Right ventricle myocardium inferior (tissue), 1 donor: ENCODE measurements at regions not wholly inside any gene's neighbourhood (a gene's known extent, or its start where the extent isn't known, plus 50 kb on each side); places are given as distances from the start of the nearest gene placed in this dataset.

ENCODE experiments used
- ATAC-seq: fragments of 200-7000 bp; cut with Tn5 transposase; one replicate; pipeline ENCODE4 v1.9.1; 2020; ENCODE audit warnings: mild to moderate bottlenecking, moderate library complexity
- DNase-seq: peaks from one replicate; pipeline ENCODE4 v3.0.0; 2021; ENCODE audit errors: missing footprints
- intact Hi-C: fragments of 100-400 bp; cut with DNase I; formaldehyde crosslinking; loops from one replicate; pipeline ENCODE4 v1.11.0; 2022
- donor health status: DM: no; HTN: yes; CAD: no; lungs with severe emphysema.

DNA sequence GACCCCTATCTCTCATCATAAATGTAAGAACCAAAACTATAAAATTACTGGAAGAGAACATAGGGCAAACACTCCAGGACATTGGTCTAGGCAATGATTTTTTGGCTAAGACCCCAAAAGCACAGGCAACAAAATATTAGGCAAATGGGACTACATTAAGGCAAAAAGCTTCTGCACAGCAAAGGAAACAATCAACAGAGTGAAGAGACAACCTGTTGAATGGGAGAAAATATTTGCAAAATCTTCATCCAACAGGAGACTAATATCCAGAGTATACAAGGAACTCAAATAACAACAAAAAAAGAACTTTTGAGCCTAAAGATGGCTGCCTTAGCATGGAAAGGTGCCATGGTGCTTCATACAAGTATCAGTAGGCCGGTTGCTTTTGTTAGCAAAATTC is 111.1 kb upstream of the FMR1 start:
- DNase-seq, result no peak
- no peak for ATAC-seq
- intact Hi-C loops, result loop anchor here (10.0 kb wide), 1 partner anchor 326 kb away; no protein-coding TSS in a partner anchor

DNA sequence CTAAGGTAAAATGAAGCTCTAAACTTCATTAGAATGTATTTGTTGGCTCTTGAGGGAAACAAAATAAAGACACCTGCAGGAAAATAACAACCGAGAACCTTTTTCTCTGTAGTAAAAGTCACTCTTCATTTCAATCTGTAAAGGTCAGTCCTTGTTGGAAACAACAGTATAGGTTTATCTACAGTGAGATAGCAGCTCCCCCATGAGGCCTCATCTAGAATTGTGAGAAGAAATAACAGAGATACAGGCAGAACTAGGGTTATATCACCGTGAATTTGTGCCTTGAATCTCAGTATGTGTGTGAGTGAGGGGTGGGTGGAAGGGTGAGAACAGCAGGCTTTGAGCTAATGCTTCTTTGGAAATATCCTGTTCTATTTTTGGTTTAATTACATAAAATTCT is 107.8 kb upstream of the FMR1 start:
- ATAC-seq (no peak), DNase-seq (no peak)

DNA sequence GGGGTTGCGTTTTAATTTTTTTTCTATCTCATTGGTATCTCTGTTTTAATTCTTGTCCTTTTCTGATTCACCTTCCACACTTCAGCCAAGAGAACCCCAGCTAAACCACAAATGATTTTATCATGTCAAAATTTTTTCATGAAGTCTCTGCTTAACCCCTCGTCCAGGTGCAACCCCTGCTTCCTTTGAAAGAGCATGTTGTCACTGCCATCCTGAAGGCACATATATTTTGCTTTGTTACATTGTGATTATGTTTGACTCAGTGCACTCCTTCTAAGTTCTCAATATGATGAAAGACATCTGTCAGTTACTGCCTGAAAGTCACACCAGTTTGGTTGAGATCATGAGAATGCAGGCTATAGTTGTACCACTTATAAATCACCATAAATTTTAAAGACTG is 99.9 kb upstream of the FMR1 start:
- ATAC-seq, result no peak
- no peak for DNase-seq
- intact Hi-C loops, result no loop called here

More for the DNA sequence above, 107.8 kb upstream of the FMR1 start:
- intact Hi-C loops, result loop anchor here (10.0 kb wide), 1 partner anchor 329 kb away; no protein-coding TSS in a partner anchor

DNA sequence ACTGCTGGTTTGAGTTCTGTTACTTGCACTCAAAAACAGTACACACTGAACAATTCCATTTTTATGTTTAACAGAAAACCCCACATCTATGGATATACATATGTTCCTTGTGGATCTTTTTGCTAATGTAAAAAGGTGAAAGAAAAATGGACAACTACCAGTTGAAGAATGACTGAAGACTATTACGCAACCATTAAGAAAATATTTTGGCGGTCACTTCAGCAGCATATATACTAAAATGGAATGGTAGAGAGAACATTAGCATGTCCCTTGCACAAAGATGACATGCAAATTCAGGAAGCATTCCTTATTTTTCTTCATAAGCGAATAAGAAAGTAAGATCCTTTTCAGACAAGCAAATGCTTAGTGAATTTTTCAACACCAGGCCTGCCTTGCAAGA is 84.6 kb upstream of the FMR1 start:
- intact Hi-C loops, result no loop called here
- DNase-seq (no peak), ATAC-seq (no peak)

GRCh38 chrX:147828719-147829118 is 83.0 kb upstream of the FMR1 start:
- intact Hi-C loops, result no loop called here
- DNase-seq (no peak), ATAC-seq (no peak)

DNA sequence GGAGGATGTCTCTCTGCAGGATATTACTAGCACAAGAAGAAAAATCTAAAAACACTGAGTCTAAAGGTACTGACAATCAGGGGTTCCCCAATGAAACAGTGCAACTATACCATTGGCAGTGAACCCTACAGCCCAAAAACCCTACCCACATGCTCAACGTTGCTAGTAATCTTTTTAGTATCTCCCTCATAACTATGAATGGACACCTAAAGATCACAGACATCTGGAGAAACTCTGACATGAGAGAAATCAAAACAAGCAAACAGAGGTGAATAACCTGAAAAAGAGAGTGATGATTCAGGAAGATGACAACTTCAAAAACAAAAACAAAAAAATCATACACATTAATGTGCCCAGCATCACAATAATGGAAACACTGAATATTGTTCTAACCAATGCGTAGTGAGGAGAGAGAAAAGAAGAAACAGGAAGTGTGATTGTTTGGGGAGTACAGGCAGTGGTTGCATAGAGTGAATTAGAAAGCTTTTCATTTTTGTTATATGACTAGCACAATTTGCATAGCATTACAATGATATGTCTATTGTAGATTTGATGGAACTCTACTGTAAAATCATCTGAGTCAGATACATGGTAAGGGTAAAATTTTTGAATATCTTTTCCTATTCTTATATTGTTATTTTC is 78.9 kb upstream of the FMR1 start:
- DNase-seq (no peak), ATAC-seq (no peak)
- intact Hi-C loops, result no loop called here

DNA sequence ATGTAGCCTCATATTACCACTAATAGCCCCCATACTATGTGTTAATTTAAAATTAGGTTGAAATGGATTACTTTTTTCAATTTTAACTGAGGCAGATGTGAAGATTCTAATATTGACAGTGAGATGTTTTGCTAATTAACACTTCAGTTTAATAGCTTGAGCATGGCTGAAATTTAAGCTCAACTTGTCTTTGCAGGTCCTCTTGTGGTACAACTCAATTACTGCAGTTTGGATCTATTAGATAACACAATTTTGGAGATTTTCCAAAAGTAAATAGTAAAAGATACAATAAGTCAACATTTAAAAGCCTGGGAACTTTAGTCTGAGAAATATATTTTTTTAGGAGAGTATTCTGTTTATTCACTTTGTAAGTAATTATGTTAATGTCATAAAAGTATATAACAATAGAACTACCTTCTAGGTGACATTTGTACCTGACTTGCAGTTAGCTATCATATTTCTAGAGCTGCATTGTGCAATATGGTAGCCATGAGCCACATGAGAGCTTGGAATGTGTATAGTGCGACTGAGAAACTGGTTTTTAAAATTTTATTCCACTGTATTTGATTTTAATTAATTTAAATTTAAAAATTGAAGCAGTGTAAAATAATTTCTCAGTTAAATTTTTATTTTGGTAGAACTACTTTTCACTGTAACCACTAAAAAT is 73.1 kb upstream of the FMR1 start:
- intact Hi-C loops, result no loop called here
- DNase-seq, result no peak
- ATAC-seq, result no peak

GRCh38 chrX:147846676-147847075 is 65.0 kb upstream of the FMR1 start:
- intact Hi-C loops, result no loop called here
- DNase-seq (no peak), ATAC-seq (no peak)

DNA sequence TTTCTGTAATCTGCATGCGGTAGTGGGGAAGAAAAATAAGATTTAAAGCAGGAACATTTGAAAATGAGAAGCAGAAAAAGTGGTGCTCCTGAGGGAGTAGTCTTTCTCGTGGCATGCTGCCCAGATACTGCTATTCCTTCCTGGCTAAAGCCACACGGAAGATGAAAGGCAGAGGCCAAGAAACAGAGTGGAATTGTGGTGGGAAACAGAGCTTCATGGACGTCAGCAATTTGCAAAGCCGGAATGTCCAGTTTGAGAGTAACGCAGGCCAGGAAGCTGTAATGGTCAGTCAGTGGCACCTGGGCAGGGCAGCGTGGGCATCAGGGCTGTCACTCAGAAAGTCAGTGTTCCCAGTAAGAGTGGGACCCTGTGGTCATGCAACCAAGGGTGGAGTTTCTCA is 63.7 kb upstream of the FMR1 start:
- ATAC-seq (no peak), DNase-seq (no peak)
- intact Hi-C loops, result no loop called here

GRCh38 chrX:147848543-147849443 is 62.9 kb upstream of the FMR1 start:
- intact Hi-C loops, result no loop called here
- DNase-seq (no peak), ATAC-seq (no peak)

- DNase-seq (no peak), ATAC-seq (no peak)
- intact Hi-C loops, result no loop called here
Measured at GRCh38 chrX:147850875-147851274, 60.8 kb upstream of the FMR1 start.

DNA sequence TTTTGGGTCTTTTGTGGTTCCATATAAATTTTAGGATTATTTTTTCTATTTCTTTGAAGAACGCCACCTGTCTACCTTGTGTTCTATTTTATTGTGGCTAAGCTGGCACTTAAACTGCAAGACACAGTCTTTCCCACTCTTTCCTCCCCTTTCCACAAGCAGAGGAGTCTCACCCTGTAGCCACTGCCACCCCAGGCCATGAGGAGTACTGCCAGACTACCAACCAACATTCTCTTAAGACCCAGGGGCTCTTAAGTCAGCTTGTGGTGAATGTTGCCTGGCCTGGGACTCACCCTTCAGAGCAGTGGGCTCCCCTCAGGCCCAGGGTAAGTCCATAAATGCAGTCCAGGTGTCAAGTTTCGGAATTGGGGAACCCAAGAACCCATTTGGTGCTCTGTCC is 58.0 kb upstream of the FMR1 start:
- ATAC-seq, result no peak
- intact Hi-C loops, result no loop called here

DNA sequence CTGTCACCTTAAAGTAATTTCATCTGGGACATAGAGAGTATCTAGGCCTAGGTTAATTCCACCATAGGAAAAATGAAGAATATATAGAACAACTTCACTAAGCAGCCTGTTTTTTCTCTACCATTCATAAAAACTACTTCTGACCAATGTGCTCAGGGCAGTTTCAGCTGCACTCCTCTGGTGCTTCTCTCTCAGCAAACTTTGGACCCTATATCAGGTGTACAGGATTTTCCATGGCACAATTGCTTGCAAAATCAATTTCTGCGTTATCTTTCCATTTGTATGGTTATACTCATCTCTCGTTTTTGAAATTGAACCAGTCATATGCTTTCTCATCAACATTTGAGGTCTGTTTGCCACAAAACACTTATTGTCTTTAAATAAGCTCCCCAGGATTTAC is 52.1 kb upstream of the FMR1 start:
- DNase-seq (no peak), ATAC-seq (no peak)
- intact Hi-C loops, result no loop called here

More for the DNA sequence above, 58.0 kb upstream of the FMR1 start:
- DNase-seq, result no peak
